ENCODE measurements at regions not wholly inside any gene's neighbourhood (a gene's known extent, or its start where the extent isn't known, plus 50 kb on each side); places are given as distances from the start of the nearest gene placed in this dataset.

DNA sequence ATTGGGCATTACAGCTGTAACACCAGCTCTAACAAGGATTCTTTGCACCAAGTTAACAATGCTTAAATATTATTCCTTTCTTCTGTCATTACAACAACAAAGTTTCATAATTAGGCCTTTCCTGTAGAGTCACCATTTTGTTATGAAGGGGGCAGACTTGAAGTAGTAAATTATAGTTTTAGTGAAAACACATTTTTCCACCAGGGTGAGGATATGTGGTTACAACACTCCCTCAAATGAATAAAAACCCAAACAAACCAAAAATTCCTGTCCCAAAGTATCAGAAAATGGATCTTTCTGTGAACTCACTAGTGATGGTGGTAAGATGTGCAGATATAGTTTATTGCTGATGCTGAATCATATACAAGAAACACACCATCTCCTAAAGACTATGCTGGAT is 250.5 kb upstream of the TUT7 start:
- Histone ChIP-seq H3K4me3 (no peak overlapping the region), H3K4me1 (ENCODE audit: insufficient read depth) (peaks cover 16% of the 10 kb centered on the region), H3K9me3 (ENCODE audit: low read depth) (no peaks in the 10 kb centered on the region), H4K20me1 (ENCODE audit: insufficient read depth, poor library complexity, severe bottlenecking) (no peaks in the 10 kb centered on the region), H3K4me2 (no peak overlapping the region), H3K27ac (no peak overlapping the region), H3K27me3 (no peaks in the 10 kb centered on the region), H2AFZ (no peak overlapping the region), H3K9me2 (replicated peaks; ENCODE audit: insufficient read depth) (no peaks in the 10 kb centered on the region), H3K36me3 (replicated peaks; ENCODE audit: insufficient read depth, low read depth) (no peaks in the 10 kb centered on the region), H3K79me2 (no peaks in the 10 kb centered on the region)
- DNase-seq (ENCODE audit: low spot score): no peak
- TF ChIP-seq EZH2phosphoT487 (IDR thresholded peaks at IDR 0.05; ENCODE audit: low read depth, severe bottlenecking, unreplicated experiment) (no peak), EZH2 (IDR thresholded peaks at IDR 0.05; ENCODE audit: borderline replicate concordance) (no peak)
- TF ChIP-seq, protein P1, sequence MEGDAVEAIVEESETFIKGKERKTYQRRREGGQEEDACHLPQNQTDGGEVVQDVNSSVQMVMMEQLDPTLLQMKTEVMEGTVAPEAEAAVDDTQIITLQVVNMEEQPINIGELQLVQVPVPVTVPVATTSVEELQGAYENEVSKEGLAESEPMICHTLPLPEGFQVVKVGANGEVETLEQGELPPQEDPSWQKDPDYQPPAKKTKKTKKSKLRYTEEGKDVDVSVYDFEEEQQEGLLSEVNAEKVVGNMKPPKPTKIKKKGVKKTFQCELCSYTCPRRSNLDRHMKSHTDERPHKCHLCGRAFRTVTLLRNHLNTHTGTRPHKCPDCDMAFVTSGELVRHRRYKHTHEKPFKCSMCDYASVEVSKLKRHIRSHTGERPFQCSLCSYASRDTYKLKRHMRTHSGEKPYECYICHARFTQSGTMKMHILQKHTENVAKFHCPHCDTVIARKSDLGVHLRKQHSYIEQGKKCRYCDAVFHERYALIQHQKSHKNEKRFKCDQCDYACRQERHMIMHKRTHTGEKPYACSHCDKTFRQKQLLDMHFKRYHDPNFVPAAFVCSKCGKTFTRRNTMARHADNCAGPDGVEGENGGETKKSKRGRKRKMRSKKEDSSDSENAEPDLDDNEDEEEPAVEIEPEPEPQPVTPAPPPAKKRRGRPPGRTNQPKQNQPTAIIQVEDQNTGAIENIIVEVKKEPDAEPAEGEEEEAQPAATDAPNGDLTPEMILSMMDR (IDR thresholded peaks at IDR 0.05; ENCODE audit: poor library complexity): no peak

DNA sequence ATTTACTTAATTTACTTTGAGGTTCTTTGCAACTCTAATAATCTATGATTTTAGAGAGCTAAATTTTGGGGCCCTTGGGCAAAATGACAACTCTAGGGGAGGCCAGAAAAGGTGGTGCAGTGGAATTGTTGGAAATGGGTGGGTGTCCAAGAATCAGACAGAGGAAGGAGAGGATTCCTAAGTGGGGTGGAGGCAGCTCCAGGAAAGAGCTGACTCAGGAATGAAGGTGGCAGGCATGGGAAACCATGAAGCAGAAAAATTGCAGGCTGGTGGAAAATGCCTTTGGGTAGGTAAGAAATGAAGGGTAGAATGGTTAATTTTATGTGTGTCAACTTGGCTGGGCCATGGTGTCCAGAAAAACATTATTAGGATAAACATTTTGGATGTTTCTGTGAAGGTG is 248.5 kb upstream of the TUT7 start:
- Histone ChIP-seq H3K79me2 (no peaks in the 10 kb centered on the region), H3K4me2 (no peak overlapping the region), H3K27ac (no peak overlapping the region), H3K9me2 (replicated peaks; ENCODE audit: insufficient read depth) (no peaks in the 10 kb centered on the region), H3K36me3 (replicated peaks; ENCODE audit: insufficient read depth, low read depth) (no peaks in the 10 kb centered on the region), H3K4me1 (ENCODE audit: insufficient read depth) (peaks cover 16% of the 10 kb centered on the region), H2AFZ (no peak overlapping the region), H4K20me1 (ENCODE audit: insufficient read depth, poor library complexity, severe bottlenecking) (no peaks in the 10 kb centered on the region), H3K27me3 (no peaks in the 10 kb centered on the region), H3K4me3 (no peak overlapping the region), H3K9me3 (ENCODE audit: low read depth) (no peaks in the 10 kb centered on the region)
- TF ChIP-seq EZH2 (IDR thresholded peaks at IDR 0.05; ENCODE audit: borderline replicate concordance) (no peak), EZH2phosphoT487 (IDR thresholded peaks at IDR 0.05; ENCODE audit: low read depth, severe bottlenecking, unreplicated experiment) (no peak)
- TF ChIP-seq, protein P1 (IDR thresholded peaks at IDR 0.05; ENCODE audit: poor library complexity): no peak
- DNase-seq (ENCODE audit: low spot score): no peak

DNA sequence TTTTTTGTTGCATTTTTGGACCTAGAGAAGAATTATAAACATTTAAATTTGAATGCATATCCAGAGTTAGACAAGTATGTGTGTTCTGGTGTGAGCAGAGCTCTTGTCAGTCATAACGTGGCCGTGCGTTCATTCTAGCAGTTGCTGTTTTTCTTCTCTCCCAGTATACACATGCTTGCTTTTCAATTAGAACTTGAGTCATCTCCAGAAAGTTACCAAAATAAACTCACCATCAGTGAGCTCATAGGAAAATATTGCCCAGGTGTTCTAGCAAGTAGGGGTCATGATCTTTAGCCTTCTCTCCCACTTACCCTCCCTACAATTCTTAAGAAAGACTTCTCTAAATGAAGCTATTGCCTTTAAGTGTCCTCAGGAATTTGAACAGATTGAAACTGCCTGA is 247.5 kb upstream of the TUT7 start:
- 39% methylated on average over 3 of the region's 3 CpGs for WGBS (ENCODE audit: low lambda C conversion rate, missing lambda C conversion rate)
- H3K4me2 ChIP-seq: no peak overlapping the region

More for the DNA sequence above, 247.5 kb upstream of the TUT7 start:
- H4K20me1 ChIP-seq (ENCODE audit: insufficient read depth, poor library complexity, severe bottlenecking): no peaks in the 10 kb centered on the region
- H3K79me2 ChIP-seq: no peaks in the 10 kb centered on the region
- no peaks in the 10 kb centered on the region for H3K36me3 ChIP-seq (replicated peaks; ENCODE audit: insufficient read depth, low read depth)
- H3K9me2 ChIP-seq (replicated peaks; ENCODE audit: insufficient read depth): no peaks in the 10 kb centered on the region
- H3K9me3 ChIP-seq (ENCODE audit: low read depth): no peaks in the 10 kb centered on the region
- TF ChIP-seq EZH2 (IDR thresholded peaks at IDR 0.05; ENCODE audit: borderline replicate concordance) (no peak), EZH2phosphoT487 (IDR thresholded peaks at IDR 0.05; ENCODE audit: low read depth, severe bottlenecking, unreplicated experiment) (no peak)
- TF ChIP-seq, protein P1 (IDR thresholded peaks at IDR 0.05; ENCODE audit: poor library complexity): no peak
- H3K27ac ChIP-seq: no peak overlapping the region
- DNase-seq (ENCODE audit: low spot score): no peak
- peaks cover 16% of the 10 kb centered on the region for H3K4me1 ChIP-seq (ENCODE audit: insufficient read depth)
- no peaks in the 10 kb centered on the region for H3K27me3 ChIP-seq
- no peak overlapping the region for H3K4me3 ChIP-seq
- H2AFZ ChIP-seq: no peak overlapping the region

Measured in hepatocyte (in vitro differentiated cells).